Lower leg skin (tissue), 3 donors: ENCODE measurements at regions not wholly inside any gene's neighbourhood (a gene's known extent, or its start where the extent isn't known, plus 50 kb on each side); places are given as distances from the start of the nearest gene placed in this dataset.

Experiments
- POLR2A ChIP-seq, 2 donors: fragments of 450-650 bp; IDR thresholded peaks; one replicate each; pipeline ENCODE4 v1.6.1; 2016 to 2017; ENCODE audit warnings: antibody characterized with exemption in 2 of 2, mild to moderate bottlenecking in 1 of 2, moderate library complexity in 1 of 2
- TF ChIP-seq, protein P1 (sequence below), 3 donors: fragments of 450-650 bp; IDR thresholded peaks; one replicate each; pipeline ENCODE4 v1.5.1; 2016; ENCODE audit warnings: antibody characterized with exemption in 3 of 3, mild to moderate bottlenecking in 3 of 3, moderate library complexity in 2 of 3

DNA sequence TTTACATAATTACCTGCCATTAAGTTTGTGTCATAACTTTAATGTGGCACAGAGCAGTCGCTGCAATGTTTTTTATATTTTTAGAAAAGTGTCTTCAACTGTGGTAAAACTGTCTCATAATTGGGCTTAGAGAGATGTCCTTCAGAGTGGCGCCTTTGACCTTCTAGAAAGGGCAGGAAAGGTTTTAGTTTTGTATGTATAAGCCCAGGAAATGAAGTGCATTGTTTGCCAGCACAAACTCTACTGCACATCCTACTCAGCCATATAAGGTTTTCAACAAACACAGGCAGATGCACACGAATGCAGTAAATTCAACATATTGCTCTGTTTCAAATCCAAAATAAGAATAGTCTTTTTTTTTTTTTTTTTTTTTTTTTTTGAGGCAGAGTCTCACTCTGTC, 201.4 kb downstream of the ALDH8A1 start:
- TF ChIP-seq POLR2A (IDR thresholded peaks at IDR 0.05): no peak
- TF ChIP-seq, protein P1, sequence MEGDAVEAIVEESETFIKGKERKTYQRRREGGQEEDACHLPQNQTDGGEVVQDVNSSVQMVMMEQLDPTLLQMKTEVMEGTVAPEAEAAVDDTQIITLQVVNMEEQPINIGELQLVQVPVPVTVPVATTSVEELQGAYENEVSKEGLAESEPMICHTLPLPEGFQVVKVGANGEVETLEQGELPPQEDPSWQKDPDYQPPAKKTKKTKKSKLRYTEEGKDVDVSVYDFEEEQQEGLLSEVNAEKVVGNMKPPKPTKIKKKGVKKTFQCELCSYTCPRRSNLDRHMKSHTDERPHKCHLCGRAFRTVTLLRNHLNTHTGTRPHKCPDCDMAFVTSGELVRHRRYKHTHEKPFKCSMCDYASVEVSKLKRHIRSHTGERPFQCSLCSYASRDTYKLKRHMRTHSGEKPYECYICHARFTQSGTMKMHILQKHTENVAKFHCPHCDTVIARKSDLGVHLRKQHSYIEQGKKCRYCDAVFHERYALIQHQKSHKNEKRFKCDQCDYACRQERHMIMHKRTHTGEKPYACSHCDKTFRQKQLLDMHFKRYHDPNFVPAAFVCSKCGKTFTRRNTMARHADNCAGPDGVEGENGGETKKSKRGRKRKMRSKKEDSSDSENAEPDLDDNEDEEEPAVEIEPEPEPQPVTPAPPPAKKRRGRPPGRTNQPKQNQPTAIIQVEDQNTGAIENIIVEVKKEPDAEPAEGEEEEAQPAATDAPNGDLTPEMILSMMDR (IDR thresholded peaks at IDR 0.05): no peak
